H1 (cell line): ENCODE measurements at regions not wholly inside any gene's neighbourhood (a gene's known extent, or its start where the extent isn't known, plus 50 kb on each side); places are given as distances from the start of the nearest gene placed in this dataset.

Experiments used
- CTCF ChIA-PET: fragments of 300-600 bp; sonication (Branson Sonifier 250); formaldehyde crosslinking; loops from one replicate; lab custom pipeline; 2021; ENCODE audit not compliant: partially characterized antibody; lab: Charles Lee
- POLR2A ChIA-PET: fragments of 300-600 bp; sonication (Branson Sonifier 250); formaldehyde crosslinking; loops from one replicate; lab custom pipeline; 2021; ENCODE audit warnings: inconsistent platforms; ENCODE audit not compliant: partially characterized antibody; lab: Charles Lee
- DNase-seq, 2 experiments: peaks; one replicate each; pipeline versions ENCODE4 v3.0.0 to v3.0.0-alpha.2; 2010 to 2022; ENCODE audit warnings: low spot score in 2 of 2, low read depth in 1 of 2, mixed read lengths in 1 of 2
- FAIRE-seq: peaks from 2 replicates; lab custom pipeline; 2011; peaks lifted over from hg19 to GRCh38; lab: Jason Lieb, UNC
- H2AFZ ChIP-seq: 2 replicates; pipeline ENCODE4 v1.8.1; 2012; ENCODE audit warnings: low read length, inconsistent platforms
- H2AK5ac ChIP-seq: 2 replicates; pipeline ENCODE4 v1.6.1; 2013; ENCODE audit warnings: low read depth, low read length
- H2BK120ac ChIP-seq: replicated peaks from 2 replicates; pipeline ENCODE3; 2013; ENCODE audit warnings: low read depth, low read length, inconsistent platforms
- H2BK12ac ChIP-seq: 2 replicates; pipeline ENCODE4 v1.6.1; 2013; ENCODE audit warnings: low read depth, low read length
- H2BK15ac ChIP-seq: 2 replicates; pipeline ENCODE4 v1.6.1; 2013; ENCODE audit warnings: low read length
- H2BK20ac ChIP-seq: 2 replicates; pipeline ENCODE4 v1.6.1; 2013; ENCODE audit warnings: low read length
- H2BK5ac ChIP-seq: 2 replicates; pipeline ENCODE4 v1.6.1; 2013; ENCODE audit warnings: low read depth, low read length
- H3K14ac ChIP-seq: 2 replicates; pipeline ENCODE4 v1.6.1; 2013; ENCODE audit warnings: inconsistent platforms; ENCODE audit not compliant: insufficient read length
- H3K18ac ChIP-seq: 2 replicates; pipeline ENCODE4 v1.6.1; 2013; ENCODE audit warnings: low read length; ENCODE audit errors: extremely low read depth
- H3K23ac ChIP-seq: 2 replicates; pipeline ENCODE4 v1.6.1; 2013; ENCODE audit warnings: inconsistent platforms; ENCODE audit not compliant: insufficient read length
- H3K23me2 ChIP-seq: 2 replicates; pipeline ENCODE4 v1.6.1; 2013; ENCODE audit warnings: low read depth, low read length
- H3K27ac ChIP-seq: 2 replicates; pipeline ENCODE4 v1.6.1; 2011; ENCODE audit warnings: low read depth, low read length, inconsistent platforms
- H3K27me3 ChIP-seq, 4 experiments: replicated peaks in 1 of 4; 1 replicate in 1 of 4; 2 replicates in 3 of 4; pipeline versions ENCODE4 v1.6.1 to v1.8.1; 2011 to 2013; ENCODE audit warnings: low read length in 3 of 4, mild to moderate bottlenecking in 3 of 4, inconsistent platforms in 2 of 4, mixed read lengths in 2 of 4, moderate library complexity in 1 of 4; ENCODE audit not compliant: control insufficient read depth in 3 of 4, insufficient read depth in 3 of 4; ENCODE audit errors: extremely low read depth in 1 of 4
- H3K36me3 ChIP-seq, 4 experiments: 2 replicates each; pipeline versions ENCODE4 v1.6.1 to v1.8.1; 2011 to 2013; ENCODE audit warnings: mild to moderate bottlenecking in 4 of 4, low read length in 3 of 4, moderate library complexity in 2 of 4, control low read depth in 1 of 4, inconsistent platforms in 1 of 4; ENCODE audit not compliant: insufficient read depth in 4 of 4, control insufficient read depth in 2 of 4
- H3K4ac ChIP-seq: replicated peaks from 2 replicates; pipeline ENCODE3; 2013; ENCODE audit warnings: low read length, low read depth, mixed read lengths, inconsistent platforms; ENCODE audit not compliant: insufficient read length
- H3K4me1 ChIP-seq, 4 experiments: replicated peaks in 1 of 4; 1 replicate in 1 of 4; 2 replicates in 3 of 4; pipeline versions ENCODE4 v1.6.1 to v1.8.1; 2011 to 2013; ENCODE audit warnings: low read length in 3 of 4, inconsistent platforms in 2 of 4, mixed read lengths in 1 of 4; ENCODE audit not compliant: insufficient read depth in 4 of 4, control insufficient read depth in 3 of 4
- H3K4me2 ChIP-seq, 2 experiments: 2 replicates each; pipeline versions ENCODE4 v1.6.1 to v1.8.1; 2011 to 2013; ENCODE audit warnings: low read depth in 2 of 2, low read length in 2 of 2, control low read depth in 1 of 2, inconsistent platforms in 1 of 2, mild to moderate bottlenecking in 1 of 2; ENCODE audit not compliant: insufficient read depth in 1 of 2
- H3K4me3 ChIP-seq, 4 experiments: fragments of 200-600, 300-600 bp in 1 of 4; sonication (generic), shearing (Covaris generic), sonication (Bioruptor Twin) in 1 of 4; 2 replicates each; pipeline versions ENCODE4 v1.5.1 to v1.8.1; 2011 to 2016; ENCODE audit warnings: low read length in 4 of 4, low read depth in 3 of 4, control low read depth in 2 of 4, inconsistent platforms in 2 of 4, mild to moderate bottlenecking in 2 of 4, mixed read lengths in 1 of 4, moderate library complexity in 1 of 4; ENCODE audit not compliant: insufficient read depth in 2 of 4; ENCODE audit errors: extremely low read depth in 1 of 4
- H3K56ac ChIP-seq: replicated peaks from 2 replicates; pipeline ENCODE3; 2013; ENCODE audit warnings: low read depth, mild to moderate bottlenecking, mixed read lengths, low read length, inconsistent platforms; ENCODE audit not compliant: insufficient read length
- H3K79me1 ChIP-seq: 2 replicates; pipeline ENCODE4 v1.6.1; 2013; ENCODE audit warnings: low read depth, low read length, control low read depth
- H3K79me2 ChIP-seq, 2 experiments: 2 replicates each; pipeline versions ENCODE4 v1.6.1 to v1.8.1; 2012 to 2013; ENCODE audit warnings: low read length in 2 of 2, mild to moderate bottlenecking in 2 of 2, inconsistent platforms in 1 of 2; ENCODE audit not compliant: insufficient read depth in 2 of 2, control insufficient read depth in 1 of 2
- H3K9ac ChIP-seq, 4 experiments: replicated peaks in 1 of 4; 1 replicate in 1 of 4; 2 replicates in 3 of 4; pipeline versions ENCODE4 v1.6.1 to v1.8.1; 2011 to 2013; ENCODE audit warnings: low read depth in 3 of 4, low read length in 3 of 4, control low read depth in 2 of 4, mild to moderate bottlenecking in 2 of 4, moderate library complexity in 2 of 4, inconsistent platforms in 1 of 4; ENCODE audit errors: extremely low read depth in 1 of 4
- H3K9me3 ChIP-seq, 2 experiments: 2 replicates each; pipeline versions ENCODE4 v1.6.1 to v1.8.1; 2012 to 2013; ENCODE audit warnings: mild to moderate bottlenecking in 2 of 2, moderate library complexity in 2 of 2, control low read depth in 1 of 2, inconsistent platforms in 1 of 2, low read depth in 1 of 2, low read length in 1 of 2, mixed read lengths in 1 of 2; ENCODE audit not compliant: insufficient read depth in 2 of 2
- H4K20me1 ChIP-seq, 2 experiments: replicated peaks in 1 of 2; 2 replicates each; pipeline versions ENCODE3 to v1.8.1; 2011 to 2013; ENCODE audit warnings: inconsistent platforms in 2 of 2, low read length in 2 of 2, mild to moderate bottlenecking in 1 of 2; ENCODE audit not compliant: insufficient read depth in 2 of 2, control insufficient read depth in 1 of 2
- H4K5ac ChIP-seq: 2 replicates; pipeline ENCODE4 v1.6.1; 2013; ENCODE audit warnings: low read length, low read depth, mixed read lengths, inconsistent platforms; ENCODE audit not compliant: insufficient read length
- H4K8ac ChIP-seq: 2 replicates; pipeline ENCODE4 v1.8.0; 2013; ENCODE audit warnings: mild to moderate bottlenecking, moderate library complexity, low read length, inconsistent platforms; ENCODE audit not compliant: insufficient read depth; ENCODE audit errors: extremely low read depth
- H4K91ac ChIP-seq: replicated peaks from 2 replicates; pipeline ENCODE3; 2013; ENCODE audit warnings: low read length, mixed read lengths, inconsistent platforms; ENCODE audit not compliant: insufficient read length
- CREB1 ChIP-seq: IDR thresholded peaks from 2 replicates; pipeline ENCODE4 v1.6.1; 2012; ENCODE audit warnings: inconsistent platforms
- KDM1A ChIP-seq: fragments of 200-600, 300-600 bp; sonication (generic); IDR thresholded peaks from 2 replicates; pipeline ENCODE4 v1.7.1; 2016; ENCODE audit warnings: mild to moderate bottlenecking, low read length, borderline replicate concordance
- SIX5 ChIP-seq: IDR thresholded peaks from 2 replicates; pipeline ENCODE4 v1.6.1; 2011; ENCODE audit warnings: mild to moderate bottlenecking, low read depth, low read length
- SP1 ChIP-seq: IDR thresholded peaks from 2 replicates; pipeline ENCODE4 v1.6.1; 2011; ENCODE audit warnings: low read depth, low read length
- TBP ChIP-seq: IDR thresholded peaks from 2 replicates; pipeline ENCODE4 v1.6.1; 2011; ENCODE audit warnings: low read depth, low read length, improper control_type of control experiment
- WGBS, 2 experiments: shearing (Covaris generic) in 1 of 2; methylation state at CpG; one replicate each; pipeline versions ENCODE4 v1.1.6 to v1.1.7; 2013 to 2015; ENCODE audit warnings: low lambda C conversion rate in 2 of 2, mixed read lengths in 2 of 2, inconsistent platforms in 1 of 2, low coverage in 1 of 2, missing lambda C conversion rate in 1 of 2; ENCODE audit not compliant: insufficient replicate concordance in 2 of 2, insufficient coverage in 1 of 2, insufficient read length in 1 of 2; ENCODE audit errors: extremely low coverage in 1 of 2, missing lambda C conversion rate in 1 of 2; 5-methylcytosine and 5-hydroxymethylcytosine counted together

GRCh38 chr6:85005494-85005893 lies 241.1 kb upstream of the TBX18 start:
- Histone ChIP-seq H3K23me2 (no peaks in the 10 kb centered on the region), H4K20me1 (no peaks in the 10 kb centered on the region), H3K4me2 (no peak overlapping the region; a peak in 1 of 4 replicates), H3K9ac (no peak overlapping the region), H3K79me1 (no peaks in the 10 kb centered on the region), H2AK5ac (no peak overlapping the region), H3K18ac (peak overlapping the region; percentile 62), H3K27me3 (no peaks in the 10 kb centered on the region), H2BK15ac (0 out of 2 replicates have a peak overlapping the region, but pooled peaks have one; percentile 8), H4K91ac (no peak overlapping the region), H2AFZ (peak overlapping the region; percentile 25; the same call in 1 of the 2 replicates), H2BK12ac (0 out of 2 replicates have a peak overlapping the region, but pooled peaks have one; percentile 62), H4K8ac (no peak overlapping the region), H3K79me2 (no peaks in the 10 kb centered on the region), H4K5ac (no peak overlapping the region), H3K36me3 (no peaks in the 10 kb centered on the region), H3K14ac (no peak overlapping the region), H2BK5ac (no peak overlapping the region), H3K4ac (no peak overlapping the region), H3K4me1 (peaks cover 1 to 11% (median 6%) of the 10 kb centered on the region in 4 experiments; a peak in 5 of 7 replicates), H3K4me3 (no peak overlapping the region), H3K9me3 (no peaks in the 10 kb centered on the region), H3K23ac (no peak overlapping the region), H3K27ac (0 out of 2 replicates have a peak overlapping the region, but pooled peaks have one; percentile 5), H2BK20ac (peak overlapping the region; percentile 54; the same call in 1 of the 2 replicates), H2BK120ac (no peak overlapping the region), H3K56ac (no peak overlapping the region)
- FAIRE-seq (no peak), DNase-seq (no peak)
- WGBS, 2 experiments: 69% methylated on average over 3 of the region's 3 CpGs; no CpG with 5 or more reads in 1 of the 2 experiments
- TF ChIP-seq SIX5: no peak
- TF ChIP-seq CREB1: no peak
- no peak for TF ChIP-seq SP1
- no peak for TF ChIP-seq KDM1A
- TF ChIP-seq TBP: no peak
- POLR2A ChIA-PET: no interaction called here
- CTCF ChIA-PET: interaction anchor here (1.6 kb wide), 1 partner anchor 14 kb away, joined by 4 read pairs; no protein-coding TSS in a partner anchor
